ENCODE measurements at regions not wholly inside any gene's neighbourhood (a gene's known extent, or its start where the extent isn't known, plus 50 kb on each side); places are given as distances from the start of the nearest gene placed in this dataset.

- no peak for TF ChIP-seq CHD4 (IDR thresholded peaks at IDR 0.05; ENCODE audit: borderline replicate concordance, low read length)
- TF ChIP-seq FOXM1 (CRISPR knock-in tag; IDR thresholded peaks at IDR 0.05) = no peak
- TF ChIP-seq RELA (CRISPR knock-in tag; IDR thresholded peaks at IDR 0.05) = no peak
- TF ChIP-seq ZNF292 (CRISPR knock-in tag; IDR thresholded peaks at IDR 0.05; ENCODE audit: borderline replicate concordance, low read depth) = no peak
- TF ChIP-seq ZNF142 (CRISPR knock-in tag; IDR thresholded peaks at IDR 0.05) = no peak
- no peak for TF ChIP-seq ZSCAN21 (CRISPR knock-in tag; IDR thresholded peaks at IDR 0.05; ENCODE audit: borderline replicate concordance)
- no peak for TF ChIP-seq CCAR2 (optimal IDR thresholded peaks at IDR 0.05; ENCODE audit: low read depth, low read length)
- no peak for TF ChIP-seq ZNF589 (CRISPR knock-in tag; conservative IDR thresholded peaks at IDR 0.05)
- no peak for TF ChIP-seq POLR2A (IDR thresholded peaks at IDR 0.05; ENCODE audit: insufficient read depth in 1 of 2, low read depth in 2 of 2, low read length in 2 of 2)
- no peak for TF ChIP-seq ZNF496 (CRISPR knock-in tag; IDR thresholded peaks at IDR 0.05; ENCODE audit: insufficient replicate concordance)
These were observed 78.8 kb upstream of the RALY start for GRCh38 chr20:33914919-33915318.
